K562 (cell line): ENCODE measurements at regions not wholly inside any gene's neighbourhood (a gene's known extent, or its start where the extent isn't known, plus 50 kb on each side); places are given as distances from the start of the nearest gene placed in this dataset.

ENCODE experiments used
- ATAC-seq: fragments of 200-7000 bp; cut with Tn5 transposase; 3 replicates; pipeline ENCODE4 v1.9.1; 2020; ENCODE audit warnings: moderate library complexity
- BruUV-seq: library from RNA; stranded (reverse); fragments of 400-500 nt; replicated peaks from 2 replicates; lab custom pipeline; 2021; lab: Mats Ljungman, UMichigan
- CTCF ChIA-PET: fragments of 300-600 bp; formaldehyde crosslinking; extraction: SDS; loops from one replicate; lab custom pipeline; 2021; ENCODE audit warnings: low intra/inter-chr PET ratio; lab: Yijun Ruan, JAX
- POLR2A ChIA-PET: fragments of 300-600, 350-650 bp; sonication (Branson Sonifier 250); formaldehyde crosslinking; extraction: SDS; loops from one replicate; lab custom pipeline; 2021; ENCODE audit warnings: antibody characterized with exemption, inconsistent platforms; lab: Yijun Ruan, JAX
- DNase-seq, 4 experiments: peaks; one replicate each; pipeline versions ENCODE4 v3.0.0 to v3.0.0-alpha.2; 2011 to 2018; ENCODE audit warnings: low spot score in 3 of 4, mixed read lengths in 3 of 4; ENCODE audit errors: extremely low read depth in 1 of 4
- FAIRE-seq: peaks from 2 replicates; lab custom pipeline; 2011; peaks lifted over from hg19 to GRCh38; lab: Jason Lieb, UNC
- H2AFZ ChIP-seq: 2 replicates; pipeline ENCODE4 v1.6.0; 2011; ENCODE audit warnings: low read depth, low read length, control low read depth, inconsistent platforms
- H3K27ac ChIP-seq: fragments of 200-600 bp; 3 replicates; pipeline ENCODE4 v1.8.0; 2011; ENCODE audit warnings: low read depth, mild to moderate bottlenecking, control low read depth, inconsistent platforms, low read length, moderate library complexity, mixed read lengths; ENCODE audit errors: extremely low read depth
- H3K27me3 ChIP-seq, 2 experiments: fragments of 300-600 bp in 1 of 2; 2 replicates in 1 of 2; 3 replicates in 1 of 2; pipeline versions ENCODE4 v1.6.0 to v1.8.0; 2011; ENCODE audit warnings: inconsistent platforms in 2 of 2, low read length in 2 of 2, mild to moderate bottlenecking in 1 of 2, mixed read lengths in 1 of 2, moderate library complexity in 1 of 2; ENCODE audit not compliant: control insufficient read depth in 2 of 2, insufficient read depth in 2 of 2
- H3K36me3 ChIP-seq: fragments of 300-600 bp; 3 replicates; pipeline ENCODE4 v1.8.0; 2011; ENCODE audit warnings: mild to moderate bottlenecking, low read length, inconsistent platforms; ENCODE audit not compliant: control insufficient read depth, insufficient read depth
- H3K4me1 ChIP-seq, 2 experiments: fragments of 200-600 bp in 1 of 2; replicated peaks in 1 of 2; 2 replicates in 1 of 2; 3 replicates in 1 of 2; pipeline versions ENCODE4 v1.5.1 to v1.8.0; 2011; ENCODE audit warnings: inconsistent platforms in 2 of 2, low read length in 2 of 2, mild to moderate bottlenecking in 1 of 2, mixed read lengths in 1 of 2, moderate library complexity in 1 of 2; ENCODE audit not compliant: control insufficient read depth in 2 of 2, insufficient read depth in 2 of 2
- H3K4me2 ChIP-seq: 2 replicates; pipeline ENCODE4 v1.6.1; 2011; ENCODE audit warnings: low read length, control low read depth, inconsistent platforms, mixed read lengths; ENCODE audit not compliant: insufficient read depth
- H3K4me3 ChIP-seq: fragments of 200-600 bp; sonication (generic), shearing (Covaris generic); 2 replicates; pipeline ENCODE4 v1.5.1; 2016; ENCODE audit warnings: control low read depth, inconsistent platforms
- H3K79me2 ChIP-seq: fragments of 200-600 bp; 3 replicates; pipeline ENCODE4 v1.8.0; 2011; ENCODE audit warnings: low read length, inconsistent platforms; ENCODE audit not compliant: control insufficient read depth, insufficient read depth
- H3K9ac ChIP-seq, 2 experiments: 2 replicates each; pipeline versions ENCODE4 v1.6.0 to v1.6.1; 2011; ENCODE audit warnings: low read depth in 2 of 2, low read length in 2 of 2, control low read depth in 1 of 2, inconsistent platforms in 1 of 2, mild to moderate bottlenecking in 1 of 2, mixed read lengths in 1 of 2; ENCODE audit not compliant: insufficient read depth in 1 of 2
- H3K9me1 ChIP-seq: one replicate; pipeline ENCODE4 v1.6.0; 2011; ENCODE audit warnings: inconsistent platforms, mild to moderate bottlenecking, low read length, moderate library complexity; ENCODE audit not compliant: control insufficient read depth, insufficient read depth
- H3K9me3 ChIP-seq: replicated peaks from 2 replicates; pipeline ENCODE4 v1.5.1; 2011; ENCODE audit warnings: low read depth, low read length, inconsistent platforms; ENCODE audit not compliant: control insufficient read depth, insufficient read depth
- H4K20me1 ChIP-seq: replicated peaks from 2 replicates; pipeline ENCODE4 v1.6.1; 2011; ENCODE audit warnings: low read length, inconsistent platforms, mixed read lengths; ENCODE audit not compliant: control insufficient read depth, insufficient read depth
- BHLHE40 ChIP-seq: IDR thresholded peaks from 2 replicates; pipeline ENCODE4 v1.6.1; 2011; ENCODE audit warnings: low read length, improper control_type of control experiment
- FOSL1 ChIP-seq: fragments of 200-800 bp; sonication (Bioruptor generic); conservative IDR thresholded peaks from 2 replicates; pipeline ENCODE4 v1.6.1; 2016; ENCODE audit warnings: missing genetic modification characterization, missing compliant biosample characterization
- PHF21A ChIP-seq: fragments of 450-650 bp; IDR thresholded peaks from 2 replicates; pipeline ENCODE4 v1.6.1; 2017; ENCODE audit warnings: low read depth, borderline replicate concordance
- POLR2G ChIP-seq: fragments of 200-400 bp; formaldehyde crosslinking; IDR thresholded peaks from 2 replicates; pipeline ENCODE4 v1.6.1; 2017; ENCODE audit warnings: low read depth, mild to moderate bottlenecking, antibody characterized with exemption, low read length, moderate library complexity
- SMARCE1 ChIP-seq: fragments of 450-650 bp; IDR thresholded peaks from 2 replicates; pipeline ENCODE4 v1.7.1; 2016; ENCODE audit warnings: mild to moderate bottlenecking
- SMC3 ChIP-seq: conservative IDR thresholded peaks from 2 replicates; pipeline ENCODE4 v1.6.1; 2011; ENCODE audit warnings: low read depth, low read length, improper control_type of control experiment; ENCODE audit not compliant: insufficient read depth
- STAG1 ChIP-seq: sonication (generic); formaldehyde crosslinking; IDR thresholded peaks from 2 replicates; pipeline ENCODE4 v1.5.0; 2020; ENCODE audit warnings: missing genetic modification reagents, borderline replicate concordance
- ZFP1 ChIP-seq: fragments of 450-650 bp; formaldehyde crosslinking; IDR thresholded peaks from 2 replicates; pipeline ENCODE4 v1.4.0; 2020; ENCODE audit warnings: mild to moderate bottlenecking, mixed read lengths
- ZNF174 ChIP-seq: fragments of 250-450 bp; sonication (Bioruptor Pico); IDR thresholded peaks from 2 replicates; pipeline ENCODE4 v1.4.0; 2020; ENCODE audit warnings: mild to moderate bottlenecking
- ZNF274 ChIP-seq: IDR thresholded peaks from 2 replicates; pipeline ENCODE4 v1.6.1; 2011; ENCODE audit warnings: low read depth, mild to moderate bottlenecking, low read length, moderate library complexity, borderline replicate concordance
- ZNF445 ChIP-seq: fragments of 250-450 bp; sonication (Bioruptor Pico); IDR thresholded peaks from 2 replicates; pipeline ENCODE4 v1.4.0; 2020; ENCODE audit warnings: low read depth, mild to moderate bottlenecking, moderate library complexity
- WGBS: fragments of 100-300 bp; shearing (Covaris generic); methylation state at CpG from one replicate; pipeline ENCODE4 v1.1.6; 2016; ENCODE audit warnings: low coverage, mixed read lengths; ENCODE audit not compliant: insufficient coverage; ENCODE audit errors: missing lambda C conversion rate; 5-methylcytosine and 5-hydroxymethylcytosine counted together
- in situ Hi-C: fragments of 300-500 bp; cut with MboI; formaldehyde crosslinking; loops from 4 replicates; pipeline ENCODE4 v1.15.0; 2018; ENCODE audit warnings: inconsistent platforms, mixed read lengths
- intact Hi-C: fragments of 100-400 bp; cut with micrococcal nuclease; formaldehyde crosslinking; loops from 2 replicates; pipeline ENCODE4 v1.14.2; 2022
- TF ChIP-seq, protein P1 (sequence below): fragments of 450-650 bp; IDR thresholded peaks from 2 replicates; pipeline ENCODE4 v1.6.1; 2018; ENCODE audit not compliant: partially characterized antibody
- TF ChIP-seq, protein P2 (sequence below): fragments of 250-450 bp; sonication (Bioruptor Pico); IDR thresholded peaks from 2 replicates; pipeline ENCODE4 v1.8.0; 2022; ENCODE audit warnings: inconsistent platforms

DNA sequence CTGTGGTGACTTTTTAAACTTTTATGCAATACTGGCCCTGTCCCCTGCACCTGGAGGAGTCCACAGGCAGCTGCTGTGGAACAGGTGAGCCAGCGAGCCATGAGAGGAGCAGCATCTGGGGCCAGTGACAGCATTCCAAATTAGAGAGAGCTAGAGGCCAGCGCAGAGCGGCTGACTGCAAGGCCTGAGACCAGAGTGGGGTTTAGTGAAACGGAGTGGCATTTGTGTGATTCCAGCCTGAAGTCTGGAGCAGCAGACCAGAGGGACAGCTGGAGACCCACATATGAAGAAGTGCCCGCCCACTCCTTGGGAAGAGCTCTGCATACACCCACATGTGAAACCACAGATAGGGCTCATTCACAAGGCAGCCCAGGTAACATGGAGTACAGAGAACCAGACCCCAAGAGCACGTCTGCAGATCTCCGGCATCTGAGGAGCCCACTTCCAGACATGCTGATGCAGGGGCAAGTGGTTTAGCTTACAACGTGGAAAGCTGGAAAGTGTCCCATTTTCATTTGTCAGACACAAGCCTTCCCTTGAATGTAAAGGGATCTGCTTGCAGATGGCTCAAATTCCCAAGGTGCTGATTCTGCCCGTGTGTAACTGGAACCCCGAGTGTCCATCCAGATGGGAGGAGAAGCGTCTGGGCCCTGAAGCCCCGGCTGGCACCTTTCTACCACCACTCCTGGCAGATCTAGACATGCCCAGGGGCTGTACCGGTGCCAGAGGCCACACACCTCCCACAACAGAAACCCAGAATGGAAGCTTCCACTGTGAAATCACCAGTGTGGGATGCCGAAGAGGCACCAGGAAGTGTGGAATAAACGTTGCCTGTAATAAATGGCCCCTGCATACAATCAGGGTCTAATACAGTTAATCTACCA, 256.0 kb upstream of the TCERG1L start:
- H4K20me1 ChIP-seq, result no peaks in the 10 kb centered on the region
- no peaks in the 10 kb centered on the region for H3K9me1 ChIP-seq
- H3K27me3 ChIP-seq, result no peaks in the 10 kb centered on the region; a peak in 1 of 5 replicates
- intact Hi-C loops (no loop called here), in situ Hi-C loops (no loop called here)
- under 1% methylated on average over 14 of the region's 15 CpGs for WGBS
- no peak for ATAC-seq
- no TSS peak for BruUV-seq
- ChIA-PET POLR2A (no interaction called here), CTCF (no interaction called here)
- no peak overlapping the region for H3K9ac ChIP-seq
- no peaks in the 10 kb centered on the region for H3K79me2 ChIP-seq
- H3K4me2 ChIP-seq, result no peak overlapping the region
- no peaks in the 10 kb centered on the region for H3K4me1 ChIP-seq
- no peak overlapping the region for H3K4me3 ChIP-seq
- FAIRE-seq, result no peak
- no peaks in the 10 kb centered on the region for H3K36me3 ChIP-seq
- no peak overlapping the region for H3K27ac ChIP-seq
- no peaks in the 10 kb centered on the region for H3K9me3 ChIP-seq
- no peak for DNase-seq
- H2AFZ ChIP-seq, result no peak overlapping the region
- TF ChIP-seq BHLHE40, result no peak
- TF ChIP-seq, protein P1, sequence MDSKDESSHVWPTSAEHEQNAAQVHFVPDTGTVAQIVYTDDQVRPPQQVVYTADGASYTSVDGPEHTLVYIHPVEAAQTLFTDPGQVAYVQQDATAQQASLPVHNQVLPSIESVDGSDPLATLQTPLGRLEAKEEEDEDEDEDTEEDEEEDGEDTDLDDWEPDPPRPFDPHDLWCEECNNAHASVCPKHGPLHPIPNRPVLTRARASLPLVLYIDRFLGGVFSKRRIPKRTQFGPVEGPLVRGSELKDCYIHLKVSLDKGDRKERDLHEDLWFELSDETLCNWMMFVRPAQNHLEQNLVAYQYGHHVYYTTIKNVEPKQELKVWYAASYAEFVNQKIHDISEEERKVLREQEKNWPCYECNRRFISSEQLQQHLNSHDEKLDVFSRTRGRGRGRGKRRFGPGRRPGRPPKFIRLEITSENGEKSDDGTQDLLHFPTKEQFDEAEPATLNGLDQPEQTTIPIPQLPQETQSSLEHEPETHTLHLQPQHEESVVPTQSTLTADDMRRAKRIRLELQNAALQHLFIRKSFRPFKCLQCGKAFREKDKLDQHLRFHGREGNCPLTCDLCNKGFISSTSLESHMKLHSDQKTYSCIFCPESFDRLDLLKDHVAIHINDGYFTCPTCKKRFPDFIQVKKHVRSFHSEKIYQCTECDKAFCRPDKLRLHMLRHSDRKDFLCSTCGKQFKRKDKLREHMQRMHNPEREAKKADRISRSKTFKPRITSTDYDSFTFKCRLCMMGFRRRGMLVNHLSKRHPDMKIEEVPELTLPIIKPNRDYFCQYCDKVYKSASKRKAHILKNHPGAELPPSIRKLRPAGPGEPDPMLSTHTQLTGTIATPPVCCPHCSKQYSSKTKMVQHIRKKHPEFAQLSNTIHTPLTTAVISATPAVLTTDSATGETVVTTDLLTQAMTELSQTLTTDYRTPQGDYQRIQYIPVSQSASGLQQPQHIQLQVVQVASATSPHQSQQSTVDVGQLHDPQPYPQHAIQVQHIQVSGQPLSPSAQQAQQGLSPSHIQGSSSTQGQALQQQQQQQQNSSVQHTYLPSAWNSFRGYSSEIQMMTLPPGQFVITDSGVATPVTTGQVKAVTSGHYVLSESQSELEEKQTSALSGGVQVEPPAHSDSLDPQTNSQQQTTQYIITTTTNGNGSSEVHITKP, result no peak
- TF ChIP-seq ZNF174, result no peak
- TF ChIP-seq ZNF445 (CRISPR knock-in tag), result no peak
- TF ChIP-seq SMARCE1, result no peak
- no peak for TF ChIP-seq FOSL1 (tag)
- TF ChIP-seq, protein P2, sequence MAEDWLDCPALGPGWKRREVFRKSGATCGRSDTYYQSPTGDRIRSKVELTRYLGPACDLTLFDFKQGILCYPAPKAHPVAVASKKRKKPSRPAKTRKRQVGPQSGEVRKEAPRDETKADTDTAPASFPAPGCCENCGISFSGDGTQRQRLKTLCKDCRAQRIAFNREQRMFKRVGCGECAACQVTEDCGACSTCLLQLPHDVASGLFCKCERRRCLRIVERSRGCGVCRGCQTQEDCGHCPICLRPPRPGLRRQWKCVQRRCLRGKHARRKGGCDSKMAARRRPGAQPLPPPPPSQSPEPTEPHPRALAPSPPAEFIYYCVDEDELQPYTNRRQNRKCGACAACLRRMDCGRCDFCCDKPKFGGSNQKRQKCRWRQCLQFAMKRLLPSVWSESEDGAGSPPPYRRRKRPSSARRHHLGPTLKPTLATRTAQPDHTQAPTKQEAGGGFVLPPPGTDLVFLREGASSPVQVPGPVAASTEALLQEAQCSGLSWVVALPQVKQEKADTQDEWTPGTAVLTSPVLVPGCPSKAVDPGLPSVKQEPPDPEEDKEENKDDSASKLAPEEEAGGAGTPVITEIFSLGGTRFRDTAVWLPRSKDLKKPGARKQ (CRISPR knock-in tag), result no peak
- no peak for TF ChIP-seq STAG1 (CRISPR knock-in tag)
- TF ChIP-seq SMC3, result no peak
- TF ChIP-seq ZFP1 (CRISPR knock-in tag), result no peak
- no peak for TF ChIP-seq PHF21A
- TF ChIP-seq POLR2G, result no peak
- TF ChIP-seq ZNF274, result no peak
